ENCODE measurements at regions not wholly inside any gene's neighbourhood (a gene's known extent, or its start where the extent isn't known, plus 50 kb on each side); places are given as distances from the start of the nearest gene placed in this dataset.

GRCh38 chr9:14560194-14560593 lies 133.0 kb downstream of the ZDHHC21 start:
- Histone ChIP-seq H3K27me3 (no peaks in the 10 kb centered on the region), H3K4me1 (no peaks in the 10 kb centered on the region), H3K36me3 (no peaks in the 10 kb centered on the region), H3K9me3 (no peaks in the 10 kb centered on the region), H3K4me3 (no peak overlapping the region), H3K27ac (no peak overlapping the region)
- DNase-seq, result no peak
- TF ChIP-seq CTCF (IDR thresholded peaks at IDR 0.05), result no peak

GRCh38 chr9:14554886-14555285 lies 138.3 kb downstream of the ZDHHC21 start:
- H3K27ac ChIP-seq, result no peak overlapping the region
- no peaks in the 10 kb centered on the region for H3K9me3 ChIP-seq
- DNase-seq, result no peak
- no peak overlapping the region for H3K4me3 ChIP-seq
- H3K4me1 ChIP-seq, result no peaks in the 10 kb centered on the region
- H3K27me3 ChIP-seq, result no peaks in the 10 kb centered on the region
- TF ChIP-seq POLR2A (IDR thresholded peaks at IDR 0.05) (no peak), CTCF (IDR thresholded peaks at IDR 0.05) (no peak)
- H3K36me3 ChIP-seq, result no peaks in the 10 kb centered on the region

GRCh38 chr9:14547245-14548060 lies 145.8 kb downstream of the ZDHHC21 start:
- no peak for TF ChIP-seq POLR2A (IDR thresholded peaks at IDR 0.05)
- Histone ChIP-seq H3K36me3 (no peaks in the 10 kb centered on the region), H3K4me3 (no peak overlapping the region), H3K27me3 (no peaks in the 10 kb centered on the region), H3K9me3 (no peaks in the 10 kb centered on the region), H3K4me1 (no peaks in the 10 kb centered on the region), H3K27ac (no peak overlapping the region)
- DNase-seq, result no peak

- H3K4me3 ChIP-seq, result no peak overlapping the region
- H3K9me3 ChIP-seq, result no peaks in the 10 kb centered on the region
- no peaks in the 10 kb centered on the region for H3K27me3 ChIP-seq
- no peak for TF ChIP-seq POLR2A (IDR thresholded peaks at IDR 0.05)
- no peak for TF ChIP-seq CTCF (IDR thresholded peaks at IDR 0.05)
- H3K36me3 ChIP-seq, result no peaks in the 10 kb centered on the region
- H3K4me1 ChIP-seq, result no peaks in the 10 kb centered on the region
- H3K27ac ChIP-seq, result no peak overlapping the region
- DNase-seq, result no peak
These were observed 146.5 kb downstream of the ZDHHC21 start for GRCh38 chr9:14546693-14547092.

- Histone ChIP-seq H3K9me3 (no peaks in the 10 kb centered on the region), H3K36me3 (no peaks in the 10 kb centered on the region), H3K27ac (no peak overlapping the region), H3K4me1 (no peaks in the 10 kb centered on the region), H3K4me3 (no peak overlapping the region), H3K27me3 (no peaks in the 10 kb centered on the region)
- DNase-seq, result no peak
- TF ChIP-seq POLR2A (IDR thresholded peaks at IDR 0.05), result no peak
- TF ChIP-seq CTCF (IDR thresholded peaks at IDR 0.05), result no peak
These were observed 151.2 kb downstream of the ZDHHC21 start for GRCh38 chr9:14542071-14542470.

GRCh38 chr9:14538526-14538925 lies 154.7 kb downstream of the ZDHHC21 start:
- H3K27me3 ChIP-seq, result no peaks in the 10 kb centered on the region
- no peak overlapping the region for H3K27ac ChIP-seq
- no peaks in the 10 kb centered on the region for H3K4me1 ChIP-seq
- no peak for TF ChIP-seq POLR2A (IDR thresholded peaks at IDR 0.05)
- no peak for TF ChIP-seq CTCF (IDR thresholded peaks at IDR 0.05)
- H3K4me3 ChIP-seq, result no peak overlapping the region
- H3K9me3 ChIP-seq, result no peaks in the 10 kb centered on the region
- no peaks in the 10 kb centered on the region for H3K36me3 ChIP-seq
- DNase-seq, result no peak

Measured in Peyer's patch (tissue), 4 donors.